CD4-positive, alpha-beta T cell (primary cell): ENCODE measurements at regions not wholly inside any gene's neighbourhood (a gene's known extent, or its start where the extent isn't known, plus 50 kb on each side); places are given as distances from the start of the nearest gene placed in this dataset.

ENCODE experiments used
- ATAC-seq: fragments of 200-7000 bp; cut with Tn5 transposase; one replicate; pipeline ENCODE4 v1.10.0; 2022; ENCODE audit warnings: mild to moderate bottlenecking; ENCODE audit not compliant: poor library complexity
- CTCF ChIA-PET: fragments of 350-600 bp; sonication (Branson Sonifier 250); formaldehyde crosslinking; loops from one replicate; lab custom pipeline; 2021; ENCODE audit warnings: antibody characterized with exemption, inconsistent platforms; lab: Charles Lee
- POLR2A ChIA-PET: fragments of 350-600 bp; sonication (Branson Sonifier 250); formaldehyde crosslinking; loops from one replicate; lab custom pipeline; 2021; ENCODE audit warnings: antibody characterized with exemption, inconsistent platforms; lab: Charles Lee
- DNase-seq, 14 experiments: peaks; one replicate each; pipeline ENCODE4 v3.0.0-alpha.2; 2013 to 2020; ENCODE audit warnings: mixed read lengths in 2 of 14
- H3K27ac ChIP-seq, 2 donors: one replicate each; pipeline versions ENCODE4 v1.5.1 to v1.7.0; 2013; ENCODE audit warnings: low read length in 2 of 2, low read depth in 1 of 2, mild to moderate bottlenecking in 1 of 2
- H3K27me3 ChIP-seq, 2 experiments: 1 replicate in 1 of 2; 2 replicates in 1 of 2; pipeline versions ENCODE4 v1.6.1 to v1.7.0; 2013; ENCODE audit warnings: low read length in 2 of 2, control low read depth in 1 of 2, mild to moderate bottlenecking in 1 of 2, moderate library complexity in 1 of 2; ENCODE audit not compliant: insufficient read depth in 2 of 2, control insufficient read depth in 1 of 2
- H3K36me3 ChIP-seq: one replicate; pipeline ENCODE4 v1.6.1; 2013; ENCODE audit warnings: low read length, control low read depth; ENCODE audit not compliant: insufficient read depth
- H3K4me1 ChIP-seq: one replicate; pipeline ENCODE4 v1.6.1; 2013; ENCODE audit warnings: low read length, control low read depth; ENCODE audit not compliant: insufficient read depth
- H3K4me3 ChIP-seq: one replicate; pipeline ENCODE4 v1.5.1; 2013; ENCODE audit warnings: mild to moderate bottlenecking, low read length, moderate library complexity
- H3K9me3 ChIP-seq, 2 experiments: 1 replicate in 1 of 2; 2 replicates in 1 of 2; pipeline versions ENCODE4 v1.6.1 to v1.7.0; 2013; ENCODE audit warnings: low read length in 2 of 2, mild to moderate bottlenecking in 2 of 2, control low read depth in 1 of 2, moderate library complexity in 1 of 2; ENCODE audit not compliant: control insufficient read depth in 1 of 2, insufficient read depth in 1 of 2
- H3K27ac Mint-ChIP-seq: one replicate; pipeline ENCODE4 v1.8.0; 2020; ENCODE audit warnings: mixed read lengths
- H3K27me3 Mint-ChIP-seq: one replicate; pipeline ENCODE4 v1.8.0; 2021; ENCODE audit warnings: mixed read lengths
- H3K36me3 Mint-ChIP-seq: one replicate; pipeline ENCODE4 v1.8.0; 2021; ENCODE audit warnings: low read depth, mixed read lengths
- H3K4me1 Mint-ChIP-seq: one replicate; pipeline ENCODE4 v1.8.0; 2021; ENCODE audit warnings: low read depth, mixed read lengths
- H3K4me3 Mint-ChIP-seq: one replicate; pipeline ENCODE4 v1.8.0; 2020; ENCODE audit warnings: mild to moderate bottlenecking, mixed read lengths
- H3K9me3 Mint-ChIP-seq: one replicate; pipeline ENCODE4 v1.8.0; 2020; ENCODE audit warnings: mixed read lengths
- intact Hi-C, 2 experiments: fragments of 100-400 bp; cut with DNase I in 1 of 2; cut with micrococcal nuclease in 1 of 2; formaldehyde crosslinking; loops; one replicate each; pipeline versions ENCODE4 v1.15.1 to v1.9.0; 2023 to 2025; cut with DNase I, micrococcal nuclease
- TF ChIP-seq, protein P1 (sequence below): fragments of 200-600 bp; IDR thresholded peaks from one replicate; pipeline ENCODE4 v1.8.0; 2022; ENCODE audit warnings: antibody characterized with exemption, mild to moderate bottlenecking

DNA sequence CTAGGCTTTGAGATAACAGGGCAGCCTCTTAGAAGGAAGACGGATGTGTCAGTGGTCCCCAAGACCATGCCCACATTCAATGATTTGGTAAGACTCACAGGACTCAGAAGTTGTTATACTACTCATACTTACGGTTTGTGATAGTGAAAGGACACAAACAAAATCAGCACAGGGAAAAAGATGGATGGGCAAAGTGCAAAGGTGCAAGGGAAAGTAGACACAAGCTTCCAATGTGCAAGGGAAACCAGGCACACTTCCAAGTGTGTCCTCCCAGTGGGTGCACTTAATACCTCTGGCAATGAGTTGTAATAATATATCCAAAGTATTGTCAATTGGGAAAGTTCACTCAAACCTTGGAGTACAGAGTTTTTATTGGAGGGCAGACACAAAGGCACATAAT, 53.8 kb upstream of the VCX start:
- Mint-ChIP-seq H3K27me3 (no peaks in the 10 kb centered on the region), H3K9me3 (peaks cover 3% of the 10 kb centered on the region), H3K4me1 (no peaks in the 10 kb centered on the region), H3K36me3 (no peaks in the 10 kb centered on the region), H3K4me3 (no peak overlapping the region), H3K27ac (no peak overlapping the region)
- Histone ChIP-seq H3K9me3 (no peaks in the 10 kb centered on the region), H3K4me1 (no peaks in the 10 kb centered on the region), H3K4me3 (no peak overlapping the region), H3K36me3 (no peaks in the 10 kb centered on the region), H3K27me3 (no peaks in the 10 kb centered on the region), H3K27ac (no peak overlapping the region)
- TF ChIP-seq, protein P1, sequence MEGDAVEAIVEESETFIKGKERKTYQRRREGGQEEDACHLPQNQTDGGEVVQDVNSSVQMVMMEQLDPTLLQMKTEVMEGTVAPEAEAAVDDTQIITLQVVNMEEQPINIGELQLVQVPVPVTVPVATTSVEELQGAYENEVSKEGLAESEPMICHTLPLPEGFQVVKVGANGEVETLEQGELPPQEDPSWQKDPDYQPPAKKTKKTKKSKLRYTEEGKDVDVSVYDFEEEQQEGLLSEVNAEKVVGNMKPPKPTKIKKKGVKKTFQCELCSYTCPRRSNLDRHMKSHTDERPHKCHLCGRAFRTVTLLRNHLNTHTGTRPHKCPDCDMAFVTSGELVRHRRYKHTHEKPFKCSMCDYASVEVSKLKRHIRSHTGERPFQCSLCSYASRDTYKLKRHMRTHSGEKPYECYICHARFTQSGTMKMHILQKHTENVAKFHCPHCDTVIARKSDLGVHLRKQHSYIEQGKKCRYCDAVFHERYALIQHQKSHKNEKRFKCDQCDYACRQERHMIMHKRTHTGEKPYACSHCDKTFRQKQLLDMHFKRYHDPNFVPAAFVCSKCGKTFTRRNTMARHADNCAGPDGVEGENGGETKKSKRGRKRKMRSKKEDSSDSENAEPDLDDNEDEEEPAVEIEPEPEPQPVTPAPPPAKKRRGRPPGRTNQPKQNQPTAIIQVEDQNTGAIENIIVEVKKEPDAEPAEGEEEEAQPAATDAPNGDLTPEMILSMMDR: no peak
- intact Hi-C loops: no loop called here
- POLR2A ChIA-PET: no interaction called here
- DNase-seq (no peak), ATAC-seq (no peak)
- CTCF ChIA-PET: no interaction called here

DNA sequence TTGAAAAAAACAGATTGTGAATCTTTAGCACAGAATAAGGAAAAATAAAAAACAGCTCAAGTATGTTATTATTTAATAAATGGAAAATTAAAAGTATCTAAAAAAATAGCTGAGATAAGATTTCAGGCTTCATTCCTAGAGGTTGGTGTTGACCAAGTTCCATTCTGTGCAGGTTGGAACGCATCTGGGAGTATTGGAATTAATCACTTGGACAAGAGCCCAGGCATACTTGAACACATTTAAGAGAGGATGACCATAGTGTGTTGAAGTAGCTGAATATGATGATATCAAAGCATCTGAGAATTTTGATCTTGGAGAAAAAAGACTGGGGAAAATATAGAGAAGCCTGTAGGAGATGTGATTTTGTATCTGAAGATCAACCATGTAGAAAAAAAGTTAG, 54.6 kb upstream of the VCX start:
- Histone ChIP-seq H3K27ac (no peak overlapping the region), H3K4me1 (no peaks in the 10 kb centered on the region), H3K27me3 (no peaks in the 10 kb centered on the region), H3K4me3 (no peak overlapping the region), H3K9me3 (no peaks in the 10 kb centered on the region), H3K36me3 (no peaks in the 10 kb centered on the region)
- TF ChIP-seq, protein P1: no peak
- ATAC-seq (no peak), DNase-seq (no peak)
- Mint-ChIP-seq H3K4me3 (no peak overlapping the region), H3K36me3 (no peaks in the 10 kb centered on the region), H3K9me3 (peaks cover 8% of the 10 kb centered on the region), H3K27ac (no peak overlapping the region), H3K4me1 (no peaks in the 10 kb centered on the region), H3K27me3 (no peaks in the 10 kb centered on the region)
- ChIA-PET POLR2A (no interaction called here), CTCF (no interaction called here)
- intact Hi-C loops: no loop called here

- no peak for ATAC-seq
- Mint-ChIP-seq H3K4me3 (no peak overlapping the region), H3K9me3 (peaks cover 8% of the 10 kb centered on the region), H3K36me3 (no peaks in the 10 kb centered on the region), H3K27ac (no peak overlapping the region), H3K4me1 (no peaks in the 10 kb centered on the region), H3K27me3 (no peaks in the 10 kb centered on the region)
- DNase-seq: no peak
- Histone ChIP-seq H3K4me1 (no peaks in the 10 kb centered on the region), H3K27me3 (no peaks in the 10 kb centered on the region), H3K36me3 (no peaks in the 10 kb centered on the region), H3K27ac (no peak overlapping the region), H3K9me3 (no peaks in the 10 kb centered on the region), H3K4me3 (no peak overlapping the region)
- intact Hi-C loops: no loop called here
- POLR2A ChIA-PET: no interaction called here
- TF ChIP-seq, protein P1: no peak
- CTCF ChIA-PET: no interaction called here
These were observed 55.3 kb upstream of the VCX start for GRCh38 chrX:7787714-7788113.
